ENCODE measurements at regions not wholly inside any gene's neighbourhood (a gene's known extent, or its start where the extent isn't known, plus 50 kb on each side); places are given as distances from the start of the nearest gene placed in this dataset.
"Not testable (repeated sequence)": the region's sequence is repeated elsewhere in the genome, so short reads cannot be mapped to it uniquely, and the experiment has no call there.

DNA sequence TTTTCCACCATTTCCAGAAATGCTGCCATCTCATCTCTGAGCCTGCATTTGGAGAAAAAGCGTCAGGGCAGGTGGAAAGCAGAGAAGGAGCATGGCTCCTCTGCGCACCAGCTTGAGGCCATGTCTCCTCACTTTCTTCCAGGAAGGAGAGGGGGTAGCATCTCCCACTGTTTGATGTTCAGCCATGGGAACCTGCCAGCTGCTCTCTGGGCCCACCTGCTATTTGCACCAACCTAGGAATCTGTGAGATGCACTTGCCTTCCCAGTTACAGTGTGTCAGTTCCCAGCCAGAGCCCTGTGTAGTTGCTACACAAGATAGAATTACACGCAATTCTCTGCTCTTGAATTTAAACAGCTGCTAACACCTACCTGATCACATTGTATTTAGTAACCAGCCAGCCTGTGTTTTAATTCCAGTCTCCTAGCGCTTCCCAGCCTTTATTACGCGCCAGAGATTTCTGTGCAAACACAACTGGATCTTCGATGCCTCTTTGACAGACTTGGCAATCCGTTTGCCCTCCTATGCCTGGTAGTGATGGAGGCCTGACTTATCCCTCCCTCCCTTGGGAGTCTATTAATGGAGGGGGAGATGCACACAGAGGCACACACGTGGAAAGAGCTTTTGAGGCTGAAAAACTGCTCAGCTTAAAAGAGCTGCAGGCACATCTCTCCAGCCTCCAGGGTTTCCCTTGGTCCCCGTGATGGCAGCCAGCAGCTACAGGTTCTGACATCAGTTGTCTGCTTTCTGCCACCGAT, 98.1 kb upstream of the SEC14L1 start:
- Mint-ChIP-seq H3K27ac (no peak overlapping the region), H3K27me3 (ENCODE audit: low read depth in 2 of 2) (peaks cover 0 to 2% of the 10 kb centered on the region in 2 donors), H3K4me1 (peaks cover 0 to 6% of the 10 kb centered on the region in 2 donors), H3K4me3 (no peak overlapping the region), H3K36me3 (no peaks in the 10 kb centered on the region), H3K9me3 (no peaks in the 10 kb centered on the region)
- ATAC-seq: no peak
- TF ChIP-seq, protein P1, sequence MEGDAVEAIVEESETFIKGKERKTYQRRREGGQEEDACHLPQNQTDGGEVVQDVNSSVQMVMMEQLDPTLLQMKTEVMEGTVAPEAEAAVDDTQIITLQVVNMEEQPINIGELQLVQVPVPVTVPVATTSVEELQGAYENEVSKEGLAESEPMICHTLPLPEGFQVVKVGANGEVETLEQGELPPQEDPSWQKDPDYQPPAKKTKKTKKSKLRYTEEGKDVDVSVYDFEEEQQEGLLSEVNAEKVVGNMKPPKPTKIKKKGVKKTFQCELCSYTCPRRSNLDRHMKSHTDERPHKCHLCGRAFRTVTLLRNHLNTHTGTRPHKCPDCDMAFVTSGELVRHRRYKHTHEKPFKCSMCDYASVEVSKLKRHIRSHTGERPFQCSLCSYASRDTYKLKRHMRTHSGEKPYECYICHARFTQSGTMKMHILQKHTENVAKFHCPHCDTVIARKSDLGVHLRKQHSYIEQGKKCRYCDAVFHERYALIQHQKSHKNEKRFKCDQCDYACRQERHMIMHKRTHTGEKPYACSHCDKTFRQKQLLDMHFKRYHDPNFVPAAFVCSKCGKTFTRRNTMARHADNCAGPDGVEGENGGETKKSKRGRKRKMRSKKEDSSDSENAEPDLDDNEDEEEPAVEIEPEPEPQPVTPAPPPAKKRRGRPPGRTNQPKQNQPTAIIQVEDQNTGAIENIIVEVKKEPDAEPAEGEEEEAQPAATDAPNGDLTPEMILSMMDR (IDR thresholded peaks at IDR 0.05): no peak
- WGBS (ENCODE audit: insufficient coverage): 86% methylated on average over 11 of the region's 11 CpGs
- Histone ChIP-seq H3K27ac (ENCODE audit: low read length) (no peak overlapping the region), H3K4me3 (ENCODE audit: low read length) (no peak overlapping the region), H3K27me3 (ENCODE audit: control insufficient read depth, insufficient read depth, low read length) (no peaks in the 10 kb centered on the region), H3K9me3 (ENCODE audit: control insufficient read depth, insufficient read depth, low read length) (no peaks in the 10 kb centered on the region), H3K4me1 (ENCODE audit: control insufficient read depth, insufficient read depth, low read length) (no peaks in the 10 kb centered on the region), H3K36me3 (ENCODE audit: control insufficient read depth, insufficient read depth, low read length) (no peaks in the 10 kb centered on the region)
- no peak for DNase-seq
- intact Hi-C loops (cut with micrococcal nuclease): no loop called here

DNA sequence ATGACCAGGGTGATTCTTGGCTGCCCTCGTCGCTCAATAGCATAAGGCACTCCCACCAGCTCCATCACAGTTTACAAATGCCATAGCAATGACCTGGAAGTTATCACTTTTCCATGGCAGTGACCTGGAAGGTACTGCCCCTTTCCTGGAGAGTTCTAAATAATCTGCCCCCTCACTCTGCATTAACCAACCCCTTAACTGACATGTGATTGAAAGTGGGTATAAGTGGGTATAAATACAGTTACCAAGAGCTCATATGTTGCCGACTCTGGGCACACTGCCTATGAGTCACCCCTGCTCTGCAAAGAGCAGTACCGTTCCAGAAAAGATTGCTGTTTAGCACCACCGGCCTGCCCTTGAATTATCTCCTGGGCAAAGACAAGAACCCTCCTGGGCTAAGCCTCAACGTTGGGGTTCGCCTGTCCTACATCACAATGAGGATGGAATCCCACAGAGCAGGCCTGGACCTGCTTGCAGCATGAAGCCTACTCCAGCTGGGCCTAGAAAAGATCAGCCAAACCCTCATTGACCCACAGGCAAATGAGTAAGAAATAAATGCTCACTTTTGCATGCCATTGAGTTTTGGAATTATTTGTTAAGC, 95.2 kb upstream of the SEC14L1 start:
- Mint-ChIP-seq H3K9me3 (no peaks in the 10 kb centered on the region), H3K36me3 (no peaks in the 10 kb centered on the region), H3K27ac (no peak overlapping the region), H3K27me3 (ENCODE audit: low read depth in 2 of 2) (peaks cover 0 to 2% of the 10 kb centered on the region in 2 donors), H3K4me1 (no peaks in the 10 kb centered on the region), H3K4me3 (no peak overlapping the region)
- no peaks in the 10 kb centered on the region for H3K36me3 ChIP-seq (ENCODE audit: control insufficient read depth, insufficient read depth, low read length)
- H3K9me3 ChIP-seq (ENCODE audit: control insufficient read depth, insufficient read depth, low read length): no peaks in the 10 kb centered on the region
- DNase-seq (no peak), ATAC-seq (no peak)
- 96% methylated on average over 7 of the region's 7 CpGs for WGBS (ENCODE audit: insufficient coverage)
- TF ChIP-seq, protein P1 (IDR thresholded peaks at IDR 0.05): no peak
- H3K27me3 ChIP-seq (ENCODE audit: control insufficient read depth, insufficient read depth, low read length): no peaks in the 10 kb centered on the region
- intact Hi-C loops (cut with micrococcal nuclease): no loop called here
- H3K4me1 ChIP-seq (ENCODE audit: control insufficient read depth, insufficient read depth, low read length): no peaks in the 10 kb centered on the region
- H3K27ac ChIP-seq (ENCODE audit: low read length): no peak overlapping the region
- H3K4me3 ChIP-seq (ENCODE audit: low read length): no peak overlapping the region

DNA sequence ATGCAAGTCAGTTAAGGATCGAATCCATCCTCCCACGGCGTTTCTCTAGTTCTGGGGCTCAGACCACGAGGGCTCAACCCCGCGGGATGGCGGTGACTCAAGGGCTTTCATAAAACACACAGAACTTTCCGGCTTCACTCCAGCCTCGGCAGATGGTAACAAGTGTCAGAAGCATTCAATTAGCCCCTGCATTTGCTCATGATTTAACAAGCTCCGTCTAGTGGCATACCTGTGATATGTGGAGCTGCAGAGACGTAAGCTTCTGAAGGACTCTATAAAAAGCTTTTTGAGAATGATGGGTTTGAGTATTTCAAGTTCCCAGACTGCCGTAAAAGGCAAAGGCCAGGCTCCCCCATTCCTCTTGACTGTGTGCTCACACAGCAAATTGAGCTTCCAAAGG, 91.3 kb upstream of the SEC14L1 start:
- no peaks in the 10 kb centered on the region for H3K36me3 Mint-ChIP-seq
- H3K27me3 Mint-ChIP-seq (ENCODE audit: low read depth in 2 of 2): peaks cover 0 to 2% of the 10 kb centered on the region in 2 donors
- no peak overlapping the region for H3K4me3 ChIP-seq (ENCODE audit: low read length)
- no peaks in the 10 kb centered on the region for H3K27me3 ChIP-seq (ENCODE audit: control insufficient read depth, insufficient read depth, low read length)
- 86% methylated on average over 12 of the region's 12 CpGs for WGBS (ENCODE audit: insufficient coverage)
- no peaks in the 10 kb centered on the region for H3K36me3 ChIP-seq (ENCODE audit: control insufficient read depth, insufficient read depth, low read length)
- H3K4me1 ChIP-seq (ENCODE audit: control insufficient read depth, insufficient read depth, low read length): no peaks in the 10 kb centered on the region
- no peak overlapping the region for H3K4me3 Mint-ChIP-seq
- H3K4me1 Mint-ChIP-seq: no peaks in the 10 kb centered on the region
- TF ChIP-seq, protein P1 (IDR thresholded peaks at IDR 0.05): no peak
- H3K27ac Mint-ChIP-seq: no peak overlapping the region
- no peaks in the 10 kb centered on the region for H3K9me3 Mint-ChIP-seq
- ATAC-seq: no peak
- no peaks in the 10 kb centered on the region for H3K9me3 ChIP-seq (ENCODE audit: control insufficient read depth, insufficient read depth, low read length)
- DNase-seq: no peak
- intact Hi-C loops (cut with micrococcal nuclease): no loop called here
- H3K27ac ChIP-seq (ENCODE audit: low read length): no peak overlapping the region

DNA sequence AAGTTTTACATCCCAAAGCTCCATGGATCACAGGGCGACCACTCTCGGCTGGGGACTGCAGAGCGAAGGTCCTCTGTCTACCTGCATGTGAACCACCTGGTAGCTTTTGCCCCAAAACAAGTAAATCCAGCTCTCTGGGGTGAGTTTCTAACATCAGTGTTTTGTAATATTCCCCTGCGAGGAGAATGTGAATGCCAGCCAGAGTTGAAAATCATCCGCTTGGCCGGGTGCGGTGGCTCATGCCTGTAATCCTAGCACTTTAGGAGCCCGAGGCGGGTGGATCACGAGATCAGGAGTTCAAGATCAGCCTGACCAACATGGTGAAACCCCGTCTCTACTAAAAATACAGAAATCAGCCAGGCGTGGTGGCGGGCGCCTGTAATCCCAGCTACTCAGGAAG, 89.9 kb upstream of the SEC14L1 start:
- H3K9me3 Mint-ChIP-seq; H3K4me3 ChIP-seq (ENCODE audit: low read length); H3K27me3 ChIP-seq (ENCODE audit: control insufficient read depth, insufficient read depth, low read length); H3K27ac Mint-ChIP-seq; intact Hi-C loops (cut with micrococcal nuclease); ATAC-seq; H3K4me1 ChIP-seq (ENCODE audit: control insufficient read depth, insufficient read depth, low read length); H3K4me1 Mint-ChIP-seq; H3K36me3 ChIP-seq (ENCODE audit: control insufficient read depth, insufficient read depth, low read length); H3K4me3 Mint-ChIP-seq; H3K27me3 Mint-ChIP-seq (ENCODE audit: low read depth in 2 of 2); H3K36me3 Mint-ChIP-seq; H3K9me3 ChIP-seq (ENCODE audit: control insufficient read depth, insufficient read depth, low read length); H3K27ac ChIP-seq (ENCODE audit: low read length); DNase-seq: not testable (repeated sequence)
- WGBS (ENCODE audit: insufficient coverage): 93% methylated on average over 14 of the region's 14 CpGs

Measured in natural killer cell (primary cell).